GM21825 (cell line): ENCODE measurements at regions not wholly inside any gene's neighbourhood (a gene's known extent, or its start where the extent isn't known, plus 50 kb on each side); places are given as distances from the start of the nearest gene placed in this dataset.
A peak's percentile ranks its signal among the peaks of the same experiment; 100 is the strongest.
"Not testable (repeated sequence)": the region's sequence is repeated elsewhere in the genome, so short reads cannot be mapped to it uniquely, and the experiment has no call there.

ENCODE experiments used
- ATAC-seq: cut with Tn5 transposase; IDR thresholded peaks from one replicate; pipeline ENCODE4 v1.9.1; 2021; ENCODE audit warnings: mild to moderate bottlenecking, moderate library complexity; ENCODE audit not compliant: unreplicated experiment

DNA sequence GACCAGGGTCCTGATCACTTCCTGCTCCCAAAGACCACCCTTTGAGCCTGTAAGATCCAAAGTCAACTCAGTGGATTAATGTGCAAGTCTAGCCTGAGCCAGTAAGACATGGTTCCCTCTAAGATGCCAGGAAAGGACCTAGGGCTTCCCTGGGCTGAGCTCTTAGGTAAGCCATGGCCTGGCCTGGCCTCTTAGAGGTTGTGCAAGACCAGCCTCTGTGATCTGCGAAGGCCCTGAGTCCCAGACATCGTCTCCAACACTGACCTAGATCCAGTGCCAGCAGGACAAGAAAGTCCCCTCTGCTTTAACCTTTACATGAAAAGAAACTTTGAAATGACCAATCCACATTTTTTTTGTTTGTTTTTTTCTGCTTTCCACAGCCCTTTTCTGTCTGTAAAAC is 73.6 kb upstream of the CYP1B1 start:
- no peak for ATAC-seq

DNA sequence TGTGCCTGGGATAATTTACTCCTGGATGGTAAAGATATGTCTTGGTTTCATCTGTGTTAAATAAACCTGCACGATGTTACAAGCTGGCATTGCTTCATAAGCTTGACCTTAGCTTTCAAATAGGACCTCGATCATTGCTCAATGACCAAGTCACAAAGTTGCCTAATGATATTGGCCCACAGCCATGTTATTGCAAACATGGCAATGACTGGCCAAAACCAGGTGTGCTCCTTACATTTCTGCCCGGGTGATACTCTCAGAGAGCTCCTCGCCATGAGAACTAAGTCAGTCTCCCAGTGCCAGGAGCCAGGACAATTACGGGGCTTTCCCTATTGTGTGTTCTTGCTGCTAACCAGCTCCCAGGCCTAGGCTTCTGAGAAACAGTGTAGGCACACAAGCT is 72.5 kb upstream of the CYP1B1 start:
- ATAC-seq = no peak

DNA sequence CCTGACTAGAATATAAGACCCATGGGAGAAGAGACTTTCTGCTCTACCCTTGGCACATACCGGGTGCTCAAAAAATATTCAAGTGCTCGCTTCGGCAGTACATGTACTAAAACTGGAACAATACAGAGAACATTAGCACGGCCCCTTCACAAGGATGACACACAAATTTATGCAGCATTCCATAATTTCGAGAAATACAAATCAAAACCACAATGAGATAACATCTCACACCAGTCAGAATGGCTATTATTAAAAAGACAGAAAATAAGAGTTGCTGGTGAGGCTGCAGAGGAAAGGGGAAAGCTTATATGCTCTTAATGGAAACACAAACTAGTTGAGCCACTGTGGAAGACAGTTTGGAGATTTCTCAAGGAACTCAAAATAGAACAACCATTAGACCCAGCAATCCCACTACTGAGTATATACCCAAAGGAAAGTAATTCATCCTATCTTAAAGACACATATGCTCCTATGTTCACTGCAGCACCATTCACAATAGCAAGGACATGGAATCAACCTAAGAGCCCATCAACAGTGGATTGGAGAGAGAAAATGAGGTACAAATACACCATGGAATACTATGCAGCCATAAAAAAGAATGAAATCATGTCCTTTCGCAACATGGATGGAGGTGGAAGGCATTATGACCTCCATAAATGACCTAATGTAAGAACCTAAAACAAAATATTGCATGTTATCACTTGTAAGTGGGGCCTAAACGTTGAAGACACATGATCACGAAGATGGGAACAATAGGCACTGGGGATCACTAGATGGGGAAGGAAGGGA is 71.6 kb upstream of the CYP1B1 start:
- ATAC-seq = no peak

DNA sequence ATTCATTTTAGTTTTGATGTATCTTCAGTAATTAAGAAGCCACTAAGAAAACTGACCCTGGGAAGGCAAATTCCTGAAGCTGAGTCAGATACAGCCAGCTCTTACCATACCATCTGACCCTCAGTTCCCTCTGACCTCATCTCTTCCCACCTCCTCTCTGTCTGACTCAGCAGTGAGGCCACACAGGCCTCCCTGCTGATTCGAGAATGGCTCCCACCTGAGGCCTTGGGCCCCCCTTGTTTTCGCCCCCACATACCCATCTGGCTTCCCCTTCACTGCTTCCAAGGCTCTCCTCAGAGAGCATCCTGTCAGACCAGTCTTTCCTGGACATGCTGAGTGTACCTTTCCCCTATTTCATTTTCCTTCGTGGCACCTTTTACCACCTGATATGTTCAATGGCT is 71.0 kb upstream of the CYP1B1 start:
- peak; percentile 87 for ATAC-seq

DNA sequence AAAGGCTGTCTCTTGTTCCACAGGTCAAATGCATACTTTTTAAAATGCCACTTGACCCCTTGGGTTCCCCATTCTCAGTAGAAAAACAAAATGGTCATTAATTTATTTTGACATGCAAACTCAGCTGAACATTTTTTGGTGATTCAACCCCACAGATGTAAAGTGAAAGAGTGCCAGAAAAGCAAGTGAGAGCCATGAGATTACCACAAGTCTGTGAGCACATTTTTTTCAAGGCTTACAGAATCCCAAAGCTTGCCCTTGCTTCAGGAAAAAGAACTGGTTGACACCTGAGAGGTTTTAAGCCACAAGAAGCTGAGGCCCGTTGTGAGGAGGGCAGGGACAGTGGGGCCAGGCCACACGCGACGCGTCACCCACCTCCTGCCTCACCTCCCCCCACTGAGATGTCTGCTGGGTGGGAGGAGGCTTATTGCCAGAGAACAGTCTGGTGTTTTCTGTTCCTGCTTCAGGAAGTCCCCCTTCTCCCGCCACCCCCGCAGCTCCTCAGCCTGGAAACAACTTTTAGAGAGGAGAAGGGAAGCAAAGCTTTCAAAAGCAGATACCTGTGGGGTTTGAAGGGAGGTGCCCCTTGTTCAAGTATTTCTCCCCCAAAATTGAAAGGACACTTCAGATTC is 70.4 kb upstream of the CYP1B1 start:
- peak; percentile 68 for ATAC-seq

DNA sequence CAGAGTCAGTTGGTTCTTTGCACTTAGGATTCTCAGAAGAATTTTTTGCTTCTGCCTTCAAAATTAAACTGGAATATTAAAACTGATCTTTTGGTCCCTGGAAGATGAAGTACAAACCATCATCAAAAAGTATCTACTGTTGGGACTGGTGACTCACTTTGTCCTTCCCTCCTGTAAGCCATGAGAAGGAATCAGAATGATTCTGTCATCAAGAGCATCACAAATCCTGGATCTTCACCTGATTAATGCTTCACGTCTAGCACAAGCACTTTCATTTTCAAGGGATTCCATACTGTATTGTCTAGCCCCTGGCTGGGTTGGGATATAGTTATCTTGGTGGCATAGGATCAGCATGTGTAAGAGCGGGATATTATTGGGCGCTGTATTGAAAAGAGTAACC is 69.3 kb upstream of the CYP1B1 start:
- no peak for ATAC-seq

DNA sequence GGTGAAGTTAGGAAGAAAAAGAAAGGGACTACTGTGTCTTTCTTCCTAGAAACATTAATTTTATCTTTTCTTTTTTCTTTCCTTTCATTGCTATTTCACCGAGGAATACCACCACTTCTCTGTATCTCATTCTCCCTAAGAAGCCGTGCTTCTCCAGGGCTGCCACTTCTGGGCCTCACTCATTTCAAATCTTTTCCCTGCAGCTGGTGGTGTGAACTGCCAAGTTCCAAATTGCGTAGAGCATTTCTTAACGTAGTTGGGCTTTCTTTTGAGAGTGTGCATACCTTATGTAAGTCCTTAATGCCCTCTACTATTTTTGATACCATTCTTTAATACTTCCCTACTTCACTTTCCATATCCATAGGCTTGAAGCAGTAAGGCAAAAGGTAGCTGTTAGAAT is 66.7 kb upstream of the CYP1B1 start:
- no peak for ATAC-seq

DNA sequence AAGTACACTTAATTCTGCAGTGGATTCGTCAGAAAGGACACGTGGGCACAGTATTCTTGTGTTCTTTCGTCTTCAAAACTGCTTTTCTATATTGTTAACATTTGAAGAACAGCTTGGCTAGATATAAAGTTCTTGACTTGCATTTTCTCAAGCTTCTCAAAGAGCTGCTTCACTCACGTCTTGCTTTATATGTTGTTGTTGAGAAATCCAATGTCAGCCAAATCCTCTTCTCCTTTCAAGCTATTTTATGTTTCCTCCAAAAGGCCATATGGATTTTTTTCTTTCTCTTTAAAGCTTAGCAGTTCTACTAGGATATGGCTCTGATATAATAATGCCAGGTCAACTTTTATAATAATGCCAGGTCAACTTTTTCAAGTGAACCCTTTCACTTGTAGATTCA is 65.5 kb upstream of the CYP1B1 start:
- no peak for ATAC-seq

DNA sequence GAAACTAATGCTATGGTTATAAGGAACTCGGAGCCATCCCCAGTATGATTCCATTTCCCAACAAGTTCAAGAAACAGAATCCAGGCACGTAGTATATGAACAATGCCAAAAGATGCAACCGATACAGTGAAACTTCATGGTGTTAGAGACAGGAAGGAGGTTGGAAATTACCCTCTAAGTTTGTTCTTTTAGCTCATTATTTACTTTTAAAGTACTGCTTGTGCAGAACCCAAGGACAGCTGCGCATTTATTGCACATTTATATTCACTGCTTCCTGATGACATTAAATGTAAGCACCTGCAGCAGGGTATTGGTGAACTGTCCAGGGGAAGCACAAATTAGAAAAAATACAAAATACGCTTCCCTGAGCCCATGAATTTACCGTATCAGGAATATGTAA is 63.0 kb upstream of the CYP1B1 start:
- ATAC-seq = no peak

DNA sequence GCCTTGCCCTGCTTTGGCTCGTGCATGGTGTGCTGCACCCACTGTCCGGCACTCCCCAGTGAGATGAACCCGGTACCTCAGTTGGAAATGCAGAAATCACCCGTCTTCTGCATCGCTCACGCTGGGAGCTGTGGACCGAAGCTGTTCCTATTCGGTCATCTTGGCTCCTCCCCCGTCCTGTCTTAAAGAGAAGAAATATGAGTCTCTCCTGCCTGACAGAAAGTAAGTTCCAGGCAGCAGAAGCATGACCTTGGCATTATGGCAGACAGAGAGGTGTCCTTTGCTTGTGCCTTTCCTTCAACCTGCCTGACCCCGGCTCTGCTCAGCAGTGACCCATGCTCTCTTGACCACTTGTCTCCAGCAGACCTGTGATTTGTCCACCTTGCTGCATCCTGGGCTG is 62.5 kb upstream of the CYP1B1 start:
- no peak for ATAC-seq

DNA sequence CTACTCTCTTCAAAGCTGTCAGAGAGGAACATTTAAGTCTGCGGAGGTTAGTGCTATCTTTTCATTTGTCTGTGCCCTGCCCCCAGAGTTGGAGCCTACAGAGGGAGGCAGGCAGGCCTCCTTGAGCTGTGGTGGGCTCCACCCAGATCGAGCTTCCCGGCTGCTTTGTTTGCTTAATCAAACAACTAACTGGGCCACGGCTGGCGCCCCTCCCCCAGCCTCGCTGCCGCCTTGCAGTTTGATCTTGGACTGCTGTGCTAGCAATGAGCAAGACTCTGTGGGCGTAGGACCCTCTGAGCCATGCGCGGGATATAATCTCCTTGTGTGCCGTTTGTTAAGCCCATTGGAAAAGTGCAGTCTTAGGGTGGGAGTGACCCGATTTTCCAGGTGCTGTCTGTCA is 62.0 kb upstream of the CYP1B1 start:
- not testable (repeated sequence) for ATAC-seq

DNA sequence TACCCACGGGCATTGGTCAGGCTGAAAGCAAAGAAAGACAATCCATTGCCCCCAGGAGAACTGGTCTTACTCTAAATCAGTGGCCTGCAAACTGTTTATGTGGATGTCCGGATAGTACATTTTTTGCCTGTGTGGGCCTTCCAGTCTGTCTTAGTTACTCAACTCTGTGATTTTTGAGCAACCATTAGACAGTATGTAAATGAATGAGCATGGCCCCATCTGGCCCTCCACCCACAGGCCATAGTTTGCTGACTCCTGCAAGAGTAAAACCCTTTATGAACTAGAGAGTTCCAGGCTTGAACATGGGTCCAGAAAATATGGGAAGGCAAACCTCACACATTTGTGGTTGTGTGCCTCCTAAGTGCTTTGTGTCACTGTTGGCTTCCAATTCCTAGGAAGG is 55.7 kb upstream of the CYP1B1 start:
- no peak for ATAC-seq

DNA sequence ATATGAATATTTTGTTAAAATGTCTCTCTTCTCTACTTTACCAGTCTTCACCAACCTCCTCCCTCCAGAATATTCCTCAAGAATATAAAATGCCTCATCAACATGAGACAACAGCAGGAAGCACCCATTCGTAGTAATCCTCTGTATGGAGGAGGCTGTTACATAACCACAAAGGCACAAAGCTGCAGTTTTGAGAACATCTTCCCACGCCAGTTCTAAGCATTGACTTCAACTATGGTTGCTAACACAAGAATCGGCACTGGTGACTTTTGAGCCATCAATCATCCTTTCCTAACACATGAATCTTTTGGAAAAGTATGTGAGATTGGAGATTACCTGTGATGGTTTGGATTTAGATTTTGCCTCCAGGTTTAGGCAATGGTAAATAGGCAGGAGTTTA is 54.9 kb upstream of the CYP1B1 start:
- ATAC-seq = no peak

DNA sequence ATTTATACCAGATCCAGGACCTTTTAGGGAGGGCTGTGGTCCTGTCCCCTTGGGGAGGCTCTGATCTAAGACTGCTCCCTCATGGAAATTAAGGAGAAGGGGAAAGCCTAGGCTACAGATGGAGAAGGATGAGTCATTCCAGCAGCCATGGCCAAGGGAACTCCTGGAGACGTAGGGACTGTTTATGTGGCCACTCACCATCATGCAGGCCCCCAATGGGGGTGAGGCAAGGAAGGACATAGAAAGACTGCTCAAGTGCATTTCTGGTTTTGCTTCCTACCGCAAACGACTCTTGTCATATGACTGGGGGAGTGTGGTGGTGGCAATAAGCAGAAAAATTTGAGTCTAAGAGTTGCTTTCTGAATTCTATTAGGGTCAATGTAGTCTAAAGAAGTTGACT is 54.0 kb upstream of the CYP1B1 start:
- no peak for ATAC-seq

DNA sequence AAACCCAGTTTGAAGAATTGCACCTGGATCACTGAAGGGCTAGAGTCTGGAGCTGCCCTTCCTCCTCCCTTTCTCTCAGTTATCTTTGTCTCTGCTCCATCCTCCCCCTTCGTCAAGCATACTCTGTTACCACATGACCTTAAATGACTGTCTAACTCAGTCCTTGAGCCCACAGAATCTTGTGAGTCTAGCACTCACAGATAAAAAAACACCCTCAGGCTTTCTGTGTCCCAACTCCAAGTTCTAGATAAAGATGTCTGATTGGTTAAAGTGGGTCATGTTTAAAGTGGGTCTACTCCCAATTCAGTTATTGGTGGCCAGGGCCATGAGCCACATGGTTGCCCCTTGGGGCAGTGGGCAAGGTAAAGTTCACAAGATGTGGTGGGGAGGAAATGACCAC is 53.5 kb upstream of the CYP1B1 start:
- no peak for ATAC-seq

DNA sequence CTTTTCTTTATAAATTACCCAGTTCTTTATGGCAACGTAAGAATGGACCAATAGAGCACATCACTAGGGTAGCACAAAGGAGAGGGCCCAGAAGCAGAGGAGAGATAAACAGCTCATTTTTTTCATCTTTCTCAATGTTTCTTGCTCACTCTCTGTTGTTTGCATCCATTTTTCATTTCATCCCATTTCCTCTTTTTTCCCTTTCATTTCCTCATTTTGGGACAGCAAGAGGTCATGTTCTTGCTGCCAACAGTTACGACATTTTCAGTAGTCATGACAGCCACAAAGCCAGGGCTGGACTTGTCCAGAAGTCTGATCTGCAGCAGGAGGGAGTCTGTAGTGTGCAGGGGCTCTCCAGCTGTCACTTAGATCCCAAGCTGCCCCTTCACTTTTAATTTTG is 52.7 kb upstream of the CYP1B1 start:
- ATAC-seq = no peak

DNA sequence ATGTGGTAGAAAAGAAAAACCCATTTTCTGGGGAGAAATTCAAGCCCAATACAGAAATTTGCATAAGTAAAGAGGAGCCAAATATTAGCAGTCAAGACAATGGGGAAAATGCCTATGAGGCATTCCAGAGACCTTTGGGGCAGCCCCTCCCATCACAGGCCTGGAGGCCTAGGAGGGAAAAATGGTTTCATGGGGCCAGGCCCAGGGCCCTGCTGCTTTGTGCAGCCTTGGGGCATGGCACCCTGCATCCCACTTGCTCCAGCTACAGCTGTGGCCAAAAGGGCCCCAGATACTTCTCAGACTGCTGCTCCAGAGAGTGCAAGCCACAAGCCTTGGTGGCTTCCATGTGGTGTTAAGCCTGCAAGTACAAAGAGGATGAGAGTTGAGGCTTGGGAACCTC is 51.3 kb upstream of the CYP1B1 start:
- no peak for ATAC-seq

DNA sequence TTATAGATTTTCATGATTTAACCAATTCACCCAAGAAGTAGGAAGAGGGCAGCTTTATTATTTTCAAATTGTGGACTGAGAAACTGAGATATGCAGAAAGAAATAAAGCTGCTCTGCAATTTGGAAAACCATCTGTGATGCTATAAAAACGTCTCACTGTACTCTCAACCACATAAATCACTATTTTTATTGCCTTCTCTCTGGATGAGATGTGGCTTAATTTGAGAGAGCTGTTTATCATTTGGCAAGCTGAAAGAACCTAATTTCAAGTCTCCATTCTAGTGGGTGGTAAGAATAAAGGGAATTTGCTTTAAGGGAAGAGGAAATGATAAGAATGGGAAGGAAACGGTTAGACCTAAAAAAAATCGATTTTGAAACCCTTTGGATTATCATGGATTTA is 49.9 kb upstream of the CYP1B1 start:
- no peak for ATAC-seq
